Mesothelial cell of epicardium (in vitro differentiated cells): ENCODE measurements at regions not wholly inside any gene's neighbourhood (a gene's known extent, or its start where the extent isn't known, plus 50 kb on each side); places are given as distances from the start of the nearest gene placed in this dataset.

Experiments used
- DNase-seq, 2 experiments: peaks; one replicate each; pipeline ENCODE4 v3.0.0; 2021; ENCODE audit warnings: low spot score in 2 of 2; ENCODE audit not compliant: unreplicated experiment in 2 of 2
- H3K27ac Mint-ChIP-seq: 2 replicates; pipeline ENCODE4 v1.8.0; 2021; ENCODE audit warnings: mixed read lengths
- H3K27me3 Mint-ChIP-seq: 2 replicates; pipeline ENCODE4 v1.8.0; 2021; ENCODE audit warnings: low read depth, mixed read lengths
- H3K36me3 Mint-ChIP-seq: 2 replicates; pipeline ENCODE4 v1.8.0; 2021; ENCODE audit warnings: mixed read lengths
- H3K4me1 Mint-ChIP-seq: 2 replicates; pipeline ENCODE4 v1.8.0; 2021; ENCODE audit warnings: mixed read lengths
- H3K4me3 Mint-ChIP-seq: 2 replicates; pipeline ENCODE4 v1.8.0; 2021; ENCODE audit warnings: mild to moderate bottlenecking, moderate library complexity, mixed read lengths
- H3K9me3 Mint-ChIP-seq: 2 replicates; pipeline ENCODE4 v1.8.0; 2021; ENCODE audit warnings: mixed read lengths
- TF ChIP-seq, protein P1 (sequence below): fragments of 200-600 bp; sonication (generic); IDR thresholded peaks from one replicate; pipeline ENCODE4 v1.5.0; 2021; ENCODE audit warnings: antibody characterized with exemption; ENCODE audit not compliant: unreplicated experiment

- Mint-ChIP-seq H3K9me3 (peaks cover 21% of the 10 kb centered on the region), H3K4me3 (no peak overlapping the region), H3K27me3 (no peaks in the 10 kb centered on the region), H3K4me1 (peaks cover 3% of the 10 kb centered on the region), H3K27ac (no peak overlapping the region), H3K36me3 (no peaks in the 10 kb centered on the region)
- peak in 1 of 2 experiments; percentile 3 for DNase-seq
- TF ChIP-seq, protein P1, sequence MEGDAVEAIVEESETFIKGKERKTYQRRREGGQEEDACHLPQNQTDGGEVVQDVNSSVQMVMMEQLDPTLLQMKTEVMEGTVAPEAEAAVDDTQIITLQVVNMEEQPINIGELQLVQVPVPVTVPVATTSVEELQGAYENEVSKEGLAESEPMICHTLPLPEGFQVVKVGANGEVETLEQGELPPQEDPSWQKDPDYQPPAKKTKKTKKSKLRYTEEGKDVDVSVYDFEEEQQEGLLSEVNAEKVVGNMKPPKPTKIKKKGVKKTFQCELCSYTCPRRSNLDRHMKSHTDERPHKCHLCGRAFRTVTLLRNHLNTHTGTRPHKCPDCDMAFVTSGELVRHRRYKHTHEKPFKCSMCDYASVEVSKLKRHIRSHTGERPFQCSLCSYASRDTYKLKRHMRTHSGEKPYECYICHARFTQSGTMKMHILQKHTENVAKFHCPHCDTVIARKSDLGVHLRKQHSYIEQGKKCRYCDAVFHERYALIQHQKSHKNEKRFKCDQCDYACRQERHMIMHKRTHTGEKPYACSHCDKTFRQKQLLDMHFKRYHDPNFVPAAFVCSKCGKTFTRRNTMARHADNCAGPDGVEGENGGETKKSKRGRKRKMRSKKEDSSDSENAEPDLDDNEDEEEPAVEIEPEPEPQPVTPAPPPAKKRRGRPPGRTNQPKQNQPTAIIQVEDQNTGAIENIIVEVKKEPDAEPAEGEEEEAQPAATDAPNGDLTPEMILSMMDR: no peak
Observed at GRCh38 chr7:3238525-3239210, 62.4 kb upstream of the SDK1 start.

DNA sequence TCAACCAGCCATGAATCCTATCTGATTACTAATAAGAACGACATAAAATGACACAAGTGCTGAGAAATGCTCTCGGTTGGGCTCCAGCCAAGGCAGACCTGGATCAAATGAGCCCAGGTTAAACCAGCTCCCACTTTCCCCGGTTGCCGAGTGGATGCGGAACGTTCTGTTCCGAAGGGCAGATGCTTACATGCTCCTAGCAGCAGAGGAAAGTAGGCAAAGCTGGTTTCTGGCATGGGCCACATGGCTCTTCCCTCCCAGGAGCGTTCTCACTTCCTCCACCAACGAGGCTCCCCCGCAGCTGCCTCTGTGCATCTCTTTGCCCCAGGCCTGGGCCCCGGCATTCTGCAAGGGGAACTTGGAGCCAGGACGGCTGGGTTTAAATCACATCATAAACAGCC lies 61.8 kb upstream of the SDK1 start:
- H3K9me3 Mint-ChIP-seq: peaks cover 21% of the 10 kb centered on the region
- H3K27ac Mint-ChIP-seq: no peak overlapping the region
- peak in 1 of 2 experiments; percentile 16 for DNase-seq
- no peaks in the 10 kb centered on the region for H3K36me3 Mint-ChIP-seq
- TF ChIP-seq, protein P1: no peak
- peaks cover 7% of the 10 kb centered on the region for H3K4me1 Mint-ChIP-seq
- no peak overlapping the region for H3K4me3 Mint-ChIP-seq
- H3K27me3 Mint-ChIP-seq: no peaks in the 10 kb centered on the region

GRCh38 chr7:3240826-3241430 lies 60.1 kb upstream of the SDK1 start:
- no peak overlapping the region for H3K4me3 Mint-ChIP-seq
- H3K4me1 Mint-ChIP-seq: peaks cover 11% of the 10 kb centered on the region
- no peak overlapping the region for H3K27ac Mint-ChIP-seq
- H3K9me3 Mint-ChIP-seq: peaks cover 9% of the 10 kb centered on the region
- DNase-seq: peak in 1 of 2 experiments; percentile 28
- H3K36me3 Mint-ChIP-seq: no peaks in the 10 kb centered on the region
- TF ChIP-seq, protein P1: no peak
- H3K27me3 Mint-ChIP-seq: no peaks in the 10 kb centered on the region

DNA sequence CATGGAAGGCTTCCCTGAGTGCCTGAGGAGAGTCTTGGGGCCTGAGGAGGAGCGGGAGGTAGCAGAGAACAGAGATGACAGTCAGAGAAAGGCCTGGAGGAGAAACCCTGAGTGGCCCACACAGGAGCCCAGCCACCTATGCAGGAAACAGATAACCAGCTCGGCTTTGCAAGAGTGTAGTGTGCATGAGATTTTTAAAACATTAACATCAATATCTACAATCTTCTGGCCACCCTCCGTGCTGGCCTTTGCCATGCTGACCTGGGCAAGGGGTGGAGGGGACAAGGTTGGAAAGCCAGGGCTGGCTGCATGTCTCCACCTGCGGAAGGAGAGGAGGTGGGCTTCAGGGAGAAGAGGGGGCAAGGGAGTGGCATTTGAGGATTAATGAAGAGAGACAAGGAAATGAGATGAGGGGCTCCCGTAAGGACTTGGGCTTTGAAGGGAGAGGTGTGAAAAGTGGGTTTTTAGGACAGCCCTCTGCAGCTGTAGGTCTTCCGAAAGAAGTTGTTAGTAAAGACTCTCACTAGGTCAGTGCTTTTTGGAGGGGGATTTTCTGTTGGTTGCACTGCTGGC lies 59.3 kb upstream of the SDK1 start:
- Mint-ChIP-seq H3K9me3 (peaks cover 9% of the 10 kb centered on the region), H3K36me3 (peaks cover 4% of the 10 kb centered on the region), H3K4me1 (peaks cover 11% of the 10 kb centered on the region), H3K4me3 (no peak overlapping the region), H3K27me3 (no peaks in the 10 kb centered on the region), H3K27ac (no peak overlapping the region)
- TF ChIP-seq, protein P1: no peak
- DNase-seq: peak in 1 of 2 experiments; percentile 20

DNA sequence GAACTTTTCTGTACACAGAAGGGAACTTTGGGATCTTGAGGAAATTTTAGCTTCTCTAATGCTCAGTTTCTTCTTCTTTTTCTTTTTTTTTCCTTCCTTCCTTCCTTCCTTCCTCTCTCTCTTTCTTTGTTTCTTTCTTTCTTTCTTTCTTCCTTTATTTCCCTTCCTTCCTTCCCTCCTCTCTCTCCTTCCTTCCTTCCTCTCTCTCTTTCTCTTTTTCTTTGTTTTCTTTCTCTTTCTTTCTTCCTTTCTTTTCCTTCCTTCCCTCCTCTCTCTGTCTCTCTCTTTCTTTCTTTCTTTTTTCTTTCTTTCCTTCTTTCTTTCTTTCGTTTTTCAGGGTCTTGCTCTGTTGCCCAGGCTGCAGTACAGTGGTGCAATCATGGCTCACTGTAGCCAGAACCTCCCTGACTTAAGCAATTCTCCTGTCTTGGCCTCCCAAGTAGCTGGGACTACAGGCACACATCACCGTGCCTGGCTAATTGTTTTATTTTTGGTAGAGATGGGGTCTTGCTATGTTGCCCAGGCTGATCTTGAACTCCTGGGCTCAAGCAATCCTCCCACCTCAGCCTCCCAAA lies 58.6 kb upstream of the SDK1 start:
- H3K27me3 Mint-ChIP-seq: no peaks in the 10 kb centered on the region
- H3K36me3 Mint-ChIP-seq: peaks cover 9% of the 10 kb centered on the region
- H3K4me3 Mint-ChIP-seq: no peak overlapping the region
- no peak for DNase-seq
- peaks cover 13% of the 10 kb centered on the region for H3K9me3 Mint-ChIP-seq
- TF ChIP-seq, protein P1: no peak
- H3K27ac Mint-ChIP-seq: no peak overlapping the region
- peaks cover 11% of the 10 kb centered on the region for H3K4me1 Mint-ChIP-seq
